ENCODE measurements at regions not wholly inside any gene's neighbourhood (a gene's known extent, or its start where the extent isn't known, plus 50 kb on each side); places are given as distances from the start of the nearest gene placed in this dataset.
"Not testable (repeated sequence)": the region's sequence is repeated elsewhere in the genome, so short reads cannot be mapped to it uniquely, and the experiment has no call there.

DNA sequence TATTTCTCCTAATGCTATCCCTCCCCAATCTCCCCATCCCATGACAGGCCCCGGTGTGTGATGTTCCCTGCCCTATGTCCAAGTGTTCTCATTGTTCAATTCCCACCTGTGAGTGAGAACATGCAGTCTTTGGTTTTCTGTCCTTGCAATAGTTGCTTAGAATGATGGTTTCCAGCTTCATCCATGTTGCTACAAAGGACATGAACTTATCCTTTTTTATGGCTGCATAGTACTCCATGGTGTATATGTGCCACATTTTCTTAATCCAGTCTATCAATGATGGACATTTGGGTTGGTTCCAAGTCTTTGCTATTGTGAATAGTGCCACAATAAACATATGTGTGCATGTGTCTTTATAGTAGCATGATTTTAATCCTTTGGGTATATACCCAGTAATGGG is 51.3 kb upstream of the RIOK2 start:
- not testable (repeated sequence) for DNase-seq

- DNase-seq, result no peak
These were observed 59.3 kb upstream of the RIOK2 start for GRCh38 chr5:97242341-97242740.

DNA sequence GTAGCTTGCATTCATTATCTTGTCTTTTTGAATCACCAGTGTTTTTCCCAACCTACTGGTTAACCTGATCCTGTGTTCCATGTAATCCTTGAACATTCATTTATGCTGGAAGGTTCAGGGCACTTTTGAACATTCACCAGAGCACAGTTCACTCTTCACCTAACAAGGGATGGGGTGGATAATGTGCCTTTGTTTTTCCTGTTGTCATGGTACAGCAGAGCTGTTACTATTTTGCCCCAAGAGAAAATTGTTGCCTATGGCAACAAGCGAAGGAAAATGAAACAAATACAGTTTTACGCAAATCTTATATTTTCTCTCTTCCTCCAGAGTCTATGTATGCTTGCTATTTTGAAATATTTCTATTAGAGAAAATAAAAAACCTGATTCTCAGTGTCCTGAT is 60.3 kb upstream of the RIOK2 start:
- DNase-seq, result peak in 1 of 3 experiments; percentile 3

DNA sequence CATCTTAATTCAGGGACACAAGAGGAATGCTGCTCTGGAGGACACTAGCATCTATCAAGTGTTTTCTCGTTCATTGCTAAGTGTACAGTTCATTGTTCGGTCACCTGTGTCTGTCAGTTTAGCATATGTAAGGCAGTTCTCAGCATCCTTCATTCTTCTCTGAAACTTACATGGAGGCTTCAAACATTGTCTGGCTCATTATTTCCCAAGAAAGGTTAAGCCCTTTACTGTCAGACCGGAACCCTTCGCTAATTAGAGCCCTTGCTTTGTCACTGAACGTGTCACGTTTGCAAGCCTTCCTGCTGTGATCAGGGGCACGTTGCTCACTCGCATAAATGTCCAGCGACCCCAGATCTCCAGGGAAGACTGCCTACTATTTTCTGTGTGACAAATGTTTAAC is 62.3 kb upstream of the RIOK2 start:
- DNase-seq, result peak in 2 of 3 experiments; percentile 10 to 73

DNA sequence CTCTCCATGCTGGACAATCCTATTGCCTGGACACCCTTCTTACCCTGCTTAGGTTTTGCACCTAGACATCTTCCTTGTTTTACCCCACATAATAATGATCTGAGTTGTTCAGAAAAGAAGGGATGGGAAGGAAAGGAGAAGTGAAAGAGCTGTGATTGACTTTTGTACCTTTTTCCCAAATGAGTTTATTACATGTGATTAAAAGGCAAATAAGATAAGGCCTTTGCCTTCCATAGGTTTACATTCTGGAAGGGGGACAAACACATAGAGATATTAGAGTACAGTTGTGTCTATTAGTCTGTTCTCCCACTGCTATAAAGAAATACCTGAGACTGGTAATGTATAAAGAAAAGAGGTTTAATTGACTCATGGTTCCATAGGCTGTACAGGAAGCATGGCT is 67.1 kb upstream of the RIOK2 start:
- no peak for DNase-seq

GRCh38 chr5:97266076-97266475 is 83.0 kb upstream of the RIOK2 start:
- DNase-seq, result no peak

GRCh38 chr5:97266576-97266975 is 83.5 kb upstream of the RIOK2 start:
- DNase-seq, result no peak

GRCh38 chr5:97267767-97268166 is 84.7 kb upstream of the RIOK2 start:
- no peak for DNase-seq

DNA sequence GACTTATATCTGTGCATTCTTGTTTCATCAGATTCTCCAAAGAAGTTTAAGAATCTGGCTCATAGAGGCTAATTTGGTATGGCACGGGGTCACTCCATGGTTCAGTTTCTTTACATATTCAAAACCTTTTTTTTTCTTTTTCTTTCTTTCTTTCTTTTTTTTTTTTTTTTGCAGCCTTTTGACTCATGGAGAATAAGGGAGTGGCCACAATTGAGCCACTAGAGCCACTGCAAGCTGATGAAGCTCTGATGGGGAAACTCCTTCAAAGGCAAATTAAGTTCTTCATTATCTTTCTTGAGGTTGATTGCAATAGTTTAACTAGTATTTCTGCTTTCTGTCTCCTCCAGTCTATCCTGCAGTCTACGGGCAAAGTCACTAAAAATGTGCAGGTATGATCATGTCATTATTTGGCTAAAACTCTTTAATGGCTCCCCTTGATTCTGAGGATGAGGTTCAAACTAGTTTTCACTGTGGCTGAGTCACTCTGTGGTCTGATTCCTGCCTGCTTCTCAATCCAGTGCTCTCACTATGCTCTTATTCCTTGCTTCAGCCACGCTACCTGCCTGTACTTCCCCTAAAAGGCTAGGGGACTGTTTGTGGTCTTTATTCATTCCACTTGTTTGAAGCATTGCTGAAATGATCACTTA is 93.5 kb upstream of the RIOK2 start:
- DNase-seq, result no peak

- DNase-seq, result no peak
These were observed 98.2 kb upstream of the RIOK2 start for GRCh38 chr5:97281257-97281656.

DNA sequence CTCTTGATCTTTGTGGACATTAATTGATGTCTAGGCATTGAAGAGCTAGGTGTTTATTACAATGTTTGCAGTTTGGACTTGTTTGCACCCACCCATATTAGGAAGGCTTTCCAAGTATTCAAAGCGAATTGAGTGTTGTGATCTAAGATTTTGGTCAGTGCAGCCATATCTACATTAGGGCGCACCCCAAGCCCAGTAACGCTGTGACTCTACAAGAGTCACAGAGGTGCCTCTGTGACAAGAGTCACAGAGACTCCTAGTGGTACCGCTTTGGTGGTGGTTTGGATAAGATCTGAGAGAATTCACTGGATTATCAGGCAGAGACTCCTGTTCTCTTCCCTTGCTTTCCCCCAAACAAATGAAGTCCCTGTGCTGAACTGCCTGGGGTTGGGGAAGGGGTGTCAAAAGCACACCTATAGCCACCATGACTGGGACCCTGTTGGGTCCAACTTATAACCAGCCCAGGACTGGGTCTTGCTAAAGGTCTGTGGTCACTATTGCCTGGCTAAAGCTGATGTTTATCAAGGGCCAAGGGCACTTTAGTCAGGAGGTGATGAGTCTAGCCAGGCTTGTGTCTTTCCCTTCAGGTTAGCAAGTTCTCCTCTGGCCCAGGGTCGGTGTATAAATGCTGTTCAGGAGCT is 114.1 kb upstream of the RIOK2 start:
- peak; percentile 26 to 77 (median 31) for DNase-seq

- no peak for DNase-seq
These were observed 114.7 kb upstream of the RIOK2 start for GRCh38 chr5:97297704-97298091.

- DNase-seq, result not testable (repeated sequence)
These were observed 118.1 kb upstream of the RIOK2 start for GRCh38 chr5:97301181-97301580.

DNA sequence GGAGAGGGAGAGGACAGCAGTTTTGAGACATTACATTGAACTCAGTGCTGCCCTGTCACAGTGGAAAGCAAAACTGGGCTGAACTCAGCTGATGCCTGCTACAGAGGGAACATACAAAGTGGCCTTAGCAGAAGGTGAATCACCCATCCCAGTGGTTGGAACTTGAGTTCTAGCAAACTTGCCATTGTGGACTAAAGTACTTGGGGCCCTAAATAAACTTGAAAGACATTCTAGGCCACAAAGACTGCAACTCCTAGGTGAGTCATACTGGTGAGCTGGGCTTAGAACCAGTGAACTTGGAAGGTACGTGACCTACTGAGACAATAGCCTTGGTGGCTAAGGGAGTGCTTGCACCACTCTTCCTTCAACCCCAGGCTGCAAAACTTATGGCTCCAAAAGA is 155.7 kb upstream of the RIOK2 start:
- DNase-seq, result no peak

DNA sequence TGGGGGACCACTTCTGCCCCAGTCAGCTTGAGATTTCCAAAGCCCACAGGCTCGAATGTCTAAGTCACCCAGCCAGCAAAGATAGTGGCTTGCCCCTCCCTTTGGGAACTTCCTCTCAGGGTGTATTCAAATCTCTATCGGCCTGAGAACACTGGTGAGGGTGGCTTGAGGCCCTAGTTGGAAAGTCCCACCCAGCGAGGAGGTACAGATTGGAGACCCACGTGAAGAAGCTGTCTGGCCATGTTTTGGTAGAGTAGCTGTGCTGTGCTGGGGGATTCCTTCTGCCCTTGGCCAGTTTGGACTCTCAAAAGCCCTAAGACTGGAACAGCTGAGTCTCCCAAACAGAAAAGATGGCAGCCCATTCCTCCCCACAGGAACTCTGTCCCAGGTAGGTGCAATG is 172.7 kb upstream of the RIOK2 start:
- DNase-seq, result no peak

DNA sequence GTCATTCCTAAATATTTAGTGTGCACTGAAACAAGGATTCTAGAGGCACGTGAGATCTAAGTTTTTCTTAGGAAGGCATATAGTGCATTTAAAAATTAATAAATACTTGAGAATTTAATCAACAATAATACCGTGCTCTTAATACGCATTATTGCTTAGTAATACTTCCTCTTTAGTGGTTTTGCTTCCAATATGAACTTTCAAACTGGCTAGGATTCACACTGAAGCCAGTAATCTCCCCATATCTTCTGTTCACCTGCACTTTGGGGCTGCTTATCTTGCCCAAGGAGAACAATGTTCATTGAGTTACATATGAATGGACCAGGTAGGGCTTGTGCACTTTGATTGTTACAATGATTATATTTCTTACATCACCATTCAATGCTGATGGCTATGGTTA is 180.5 kb upstream of the RIOK2 start:
- DNase-seq, result no peak

DNA sequence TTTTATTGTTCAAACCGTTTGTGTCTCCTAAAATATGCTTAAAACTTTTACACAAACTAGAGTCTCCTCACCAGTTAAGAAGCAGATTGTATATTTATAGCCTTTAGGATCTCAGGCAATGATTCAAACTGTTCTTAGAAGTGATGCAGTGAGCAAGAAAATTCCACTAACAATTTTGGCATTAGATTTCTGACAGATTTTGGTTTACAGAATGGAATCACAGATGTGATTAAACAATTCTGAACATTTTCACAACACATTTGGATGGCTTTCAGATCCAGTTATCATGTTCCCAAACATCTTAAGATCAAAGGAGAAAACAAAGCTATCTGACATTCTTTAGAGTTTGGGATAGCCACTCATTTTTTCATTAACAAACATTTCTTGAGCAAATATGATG is 181.7 kb upstream of the RIOK2 start:
- no peak for DNase-seq

DNA sequence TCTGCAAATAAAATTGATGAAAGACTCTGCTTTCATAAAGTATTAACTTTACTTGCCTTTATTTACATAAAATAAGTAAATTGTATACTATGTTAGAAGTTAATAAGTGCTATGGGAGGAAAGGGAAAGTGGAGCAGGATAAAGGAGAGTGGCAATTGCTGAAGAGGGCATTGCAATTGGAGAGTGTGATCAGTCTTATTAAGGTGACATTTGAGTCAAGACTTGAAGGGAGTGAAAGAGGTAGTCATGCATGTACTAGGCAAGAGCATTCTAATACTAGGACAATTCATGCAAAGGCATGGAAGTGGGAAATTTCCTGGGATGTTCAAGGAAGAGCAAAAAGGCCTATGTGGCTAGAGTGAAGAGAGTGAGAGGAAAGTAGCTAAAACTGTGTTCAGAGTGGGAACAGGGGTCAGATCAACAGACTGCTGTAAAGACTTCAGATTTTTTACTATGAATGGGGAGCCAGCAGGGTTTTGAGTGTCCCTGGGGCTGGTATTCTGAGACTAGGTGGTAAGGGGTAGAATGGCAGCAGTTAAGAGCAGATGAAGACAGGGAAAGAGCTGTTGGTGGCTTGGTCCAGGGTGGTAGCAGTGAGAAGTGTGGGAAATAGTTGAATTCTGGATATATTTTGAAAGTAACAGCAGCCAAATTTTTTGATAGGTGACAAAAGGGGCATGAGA is 182.3 kb upstream of the RIOK2 start:
- no peak for DNase-seq

DNA sequence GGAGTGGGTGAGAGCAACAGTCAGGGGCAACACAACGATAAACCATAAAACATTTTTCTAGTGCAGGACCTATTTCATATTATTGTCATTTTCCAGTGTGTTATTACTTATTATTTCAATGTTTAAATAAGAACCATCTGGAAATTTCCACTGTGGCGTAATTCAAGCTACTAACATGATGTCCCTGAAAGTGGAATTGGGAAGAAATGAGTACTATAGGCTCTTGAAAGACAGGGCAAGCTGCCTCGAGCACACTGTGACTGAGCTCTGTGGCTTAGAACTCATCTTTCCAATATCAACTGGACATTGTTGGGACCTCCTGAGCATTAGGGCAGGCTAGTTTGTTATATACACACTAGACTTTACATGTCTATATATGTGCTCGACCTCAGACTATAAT is 182.9 kb upstream of the RIOK2 start:
- DNase-seq, result no peak

- DNase-seq, result no peak
These were observed 192.9 kb upstream of the RIOK2 start for GRCh38 chr5:97375959-97376358.

DNA sequence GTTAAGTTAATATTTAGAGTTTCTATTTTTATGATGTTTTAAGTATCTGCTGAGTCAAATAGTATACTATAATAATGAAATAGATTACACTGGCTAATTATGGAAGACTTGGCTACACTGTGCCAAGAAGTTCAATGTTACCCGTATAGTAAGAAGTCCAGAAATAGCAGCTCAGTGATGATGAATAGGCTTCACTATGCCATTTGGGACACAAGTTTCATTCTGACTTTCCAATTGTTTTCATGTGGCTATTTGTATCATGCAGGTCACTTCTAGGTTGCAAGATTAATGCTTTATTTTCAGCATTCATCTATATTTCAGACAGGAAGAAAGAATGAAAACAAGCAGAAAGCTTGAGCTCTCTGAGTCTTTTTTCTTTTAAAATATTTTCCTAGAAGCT is 194.5 kb upstream of the RIOK2 start:
- no peak for DNase-seq

GRCh38 chr5:97383996-97384395 is 200.9 kb upstream of the RIOK2 start:
- DNase-seq, result no peak

GRCh38 chr5:97388794-97389193 is 205.7 kb upstream of the RIOK2 start:
- DNase-seq, result no peak

GRCh38 chr5:97400537-97400936 is 217.5 kb upstream of the RIOK2 start:
- peak in 1 of 3 experiments; percentile 6 for DNase-seq

DNA sequence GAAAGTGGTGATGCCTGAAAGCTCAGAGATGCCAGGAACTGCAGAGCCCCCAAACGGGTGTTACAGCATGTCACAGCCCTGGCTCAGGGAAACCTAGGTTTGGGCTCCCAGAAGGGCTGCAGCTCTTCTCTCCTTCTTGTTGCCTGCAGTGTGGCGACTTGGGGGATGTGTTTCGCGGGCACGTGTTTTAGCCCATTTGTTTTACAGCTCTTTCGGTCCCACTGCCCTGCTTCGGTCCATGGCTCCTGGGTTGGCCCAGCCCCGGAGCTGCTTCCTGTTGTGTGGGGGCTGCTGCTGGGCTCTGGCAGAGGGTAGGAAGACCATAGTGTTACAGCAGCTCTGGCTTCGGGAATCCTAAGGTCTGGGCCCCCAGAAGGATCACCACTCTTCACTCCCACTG is 222.9 kb upstream of the RIOK2 start:
- DNase-seq, result no peak

All from NCI-H1417 (cell line).